Panc1 (cell line): ENCODE measurements at regions not wholly inside any gene's neighbourhood (a gene's known extent, or its start where the extent isn't known, plus 50 kb on each side); places are given as distances from the start of the nearest gene placed in this dataset.

Experiments
- POLR2AphosphoS5 ChIP-seq: IDR thresholded peaks from 2 replicates; pipeline ENCODE4 v1.6.1; 2012; ENCODE audit warnings: mild to moderate bottlenecking, low read depth, low read length, moderate library complexity
- REST ChIP-seq, 2 experiments: IDR thresholded peaks; 2 replicates each; pipeline ENCODE4 v1.6.1; 2011 to 2012; ENCODE audit warnings: low read depth in 2 of 2, control low read depth in 1 of 2, low read length in 1 of 2, mild to moderate bottlenecking in 1 of 2, moderate library complexity in 1 of 2; ENCODE audit not compliant: insufficient read depth in 1 of 2
- TCF7L2 ChIP-seq: IDR thresholded peaks from 2 replicates; pipeline ENCODE4 v1.6.1; 2011; ENCODE audit warnings: mild to moderate bottlenecking, low read depth, low read length, inconsistent platforms
- TF ChIP-seq, protein P1 (sequence below): fragments of 450-650 bp; IDR thresholded peaks from 2 replicates; pipeline ENCODE4 v1.5.1; 2017; ENCODE audit warnings: mild to moderate bottlenecking

- TF ChIP-seq, protein P1, sequence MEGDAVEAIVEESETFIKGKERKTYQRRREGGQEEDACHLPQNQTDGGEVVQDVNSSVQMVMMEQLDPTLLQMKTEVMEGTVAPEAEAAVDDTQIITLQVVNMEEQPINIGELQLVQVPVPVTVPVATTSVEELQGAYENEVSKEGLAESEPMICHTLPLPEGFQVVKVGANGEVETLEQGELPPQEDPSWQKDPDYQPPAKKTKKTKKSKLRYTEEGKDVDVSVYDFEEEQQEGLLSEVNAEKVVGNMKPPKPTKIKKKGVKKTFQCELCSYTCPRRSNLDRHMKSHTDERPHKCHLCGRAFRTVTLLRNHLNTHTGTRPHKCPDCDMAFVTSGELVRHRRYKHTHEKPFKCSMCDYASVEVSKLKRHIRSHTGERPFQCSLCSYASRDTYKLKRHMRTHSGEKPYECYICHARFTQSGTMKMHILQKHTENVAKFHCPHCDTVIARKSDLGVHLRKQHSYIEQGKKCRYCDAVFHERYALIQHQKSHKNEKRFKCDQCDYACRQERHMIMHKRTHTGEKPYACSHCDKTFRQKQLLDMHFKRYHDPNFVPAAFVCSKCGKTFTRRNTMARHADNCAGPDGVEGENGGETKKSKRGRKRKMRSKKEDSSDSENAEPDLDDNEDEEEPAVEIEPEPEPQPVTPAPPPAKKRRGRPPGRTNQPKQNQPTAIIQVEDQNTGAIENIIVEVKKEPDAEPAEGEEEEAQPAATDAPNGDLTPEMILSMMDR: no peak
- TF ChIP-seq POLR2AphosphoS5 (no peak), TCF7L2 (no peak), REST (IDR thresholded peaks at IDR 0.05; ENCODE audit: insufficient read depth in 1 of 2, low read depth in 2 of 2, low read length in 1 of 2) (no peak)
Observed at GRCh38 chr1:55527831-55528230, 312.7 kb upstream of the USP24 start.
